ENCODE measurements at regions not wholly inside any gene's neighbourhood (a gene's known extent, or its start where the extent isn't known, plus 50 kb on each side); places are given as distances from the start of the nearest gene placed in this dataset.
"Not testable (repeated sequence)": the region's sequence is repeated elsewhere in the genome, so short reads cannot be mapped to it uniquely, and the experiment has no call there.

DNA sequence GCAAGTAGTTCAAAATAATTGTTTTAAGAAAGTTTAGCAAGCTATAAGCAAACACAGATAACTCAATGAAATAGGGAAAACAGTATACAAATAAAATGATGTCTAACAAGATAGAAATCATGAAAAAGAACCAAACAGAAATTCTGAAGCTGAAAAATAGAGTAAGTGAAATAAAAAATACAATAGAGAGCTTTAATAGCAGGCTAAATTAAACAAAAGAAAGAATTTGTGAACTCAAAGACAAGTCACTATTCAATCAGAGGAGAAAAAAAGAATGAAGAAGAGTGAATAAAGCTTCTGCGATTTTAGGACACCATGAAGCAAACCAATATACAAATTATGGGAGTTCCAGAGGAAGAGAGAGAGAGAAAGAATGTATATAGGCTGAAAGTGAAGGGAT lies 576.8 kb downstream of the STK39 start:
- DNase-seq (ENCODE audit: extremely low read depth, low read depth): no peak
- TF ChIP-seq, protein P1, sequence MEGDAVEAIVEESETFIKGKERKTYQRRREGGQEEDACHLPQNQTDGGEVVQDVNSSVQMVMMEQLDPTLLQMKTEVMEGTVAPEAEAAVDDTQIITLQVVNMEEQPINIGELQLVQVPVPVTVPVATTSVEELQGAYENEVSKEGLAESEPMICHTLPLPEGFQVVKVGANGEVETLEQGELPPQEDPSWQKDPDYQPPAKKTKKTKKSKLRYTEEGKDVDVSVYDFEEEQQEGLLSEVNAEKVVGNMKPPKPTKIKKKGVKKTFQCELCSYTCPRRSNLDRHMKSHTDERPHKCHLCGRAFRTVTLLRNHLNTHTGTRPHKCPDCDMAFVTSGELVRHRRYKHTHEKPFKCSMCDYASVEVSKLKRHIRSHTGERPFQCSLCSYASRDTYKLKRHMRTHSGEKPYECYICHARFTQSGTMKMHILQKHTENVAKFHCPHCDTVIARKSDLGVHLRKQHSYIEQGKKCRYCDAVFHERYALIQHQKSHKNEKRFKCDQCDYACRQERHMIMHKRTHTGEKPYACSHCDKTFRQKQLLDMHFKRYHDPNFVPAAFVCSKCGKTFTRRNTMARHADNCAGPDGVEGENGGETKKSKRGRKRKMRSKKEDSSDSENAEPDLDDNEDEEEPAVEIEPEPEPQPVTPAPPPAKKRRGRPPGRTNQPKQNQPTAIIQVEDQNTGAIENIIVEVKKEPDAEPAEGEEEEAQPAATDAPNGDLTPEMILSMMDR (IDR thresholded peaks at IDR 0.05; ENCODE audit: low read depth, low read length, missing control alignments): no peak
- H3K4me3 ChIP-seq (replicated peaks; ENCODE audit: low read depth, low read length): no peak overlapping the region

DNA sequence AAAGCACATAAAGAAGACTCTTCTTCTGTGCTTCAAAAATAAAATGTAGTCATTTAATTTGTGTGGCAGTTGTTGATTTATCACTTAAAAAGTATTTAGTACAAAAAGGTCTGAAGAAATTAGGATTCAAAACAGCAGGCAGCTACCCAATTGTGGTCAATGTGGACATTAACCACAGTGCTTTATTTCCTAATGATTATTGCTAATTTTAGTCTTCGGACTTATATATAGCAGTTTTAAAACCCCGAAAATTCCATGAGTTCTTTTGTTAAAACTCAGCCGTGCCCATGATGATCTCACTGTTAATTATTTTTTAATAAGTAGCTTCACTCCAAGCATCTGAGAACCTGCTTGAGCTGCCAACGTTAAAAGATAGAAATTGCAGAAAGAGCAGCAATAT lies 594.3 kb downstream of the STK39 start:
- H3K4me3 ChIP-seq (replicated peaks; ENCODE audit: low read depth, low read length): no peak overlapping the region
- no peak for DNase-seq (ENCODE audit: extremely low read depth, low read depth)
- TF ChIP-seq, protein P1 (IDR thresholded peaks at IDR 0.05; ENCODE audit: low read depth, low read length, missing control alignments): no peak

DNA sequence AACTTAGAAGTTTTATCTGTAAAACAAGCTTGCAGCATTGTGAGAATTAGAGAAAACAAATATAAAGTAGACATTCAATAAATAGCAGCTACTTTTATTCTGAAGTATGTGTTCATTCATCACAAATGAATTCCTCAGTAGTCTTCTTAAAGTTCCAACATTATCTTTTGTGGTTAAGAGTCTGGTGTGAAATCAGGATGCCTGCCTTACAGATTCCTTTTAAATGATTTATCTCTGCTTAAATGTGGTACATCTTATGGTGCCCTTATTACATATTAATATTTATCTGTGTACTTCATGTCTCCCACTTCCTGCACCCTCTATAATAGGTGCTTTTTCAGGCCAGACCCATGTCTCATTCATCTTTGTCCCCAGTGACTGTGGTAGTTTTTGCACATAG lies 595.0 kb downstream of the STK39 start:
- TF ChIP-seq, protein P1 (IDR thresholded peaks at IDR 0.05; ENCODE audit: low read depth, low read length, missing control alignments): no peak
- DNase-seq (ENCODE audit: extremely low read depth, low read depth): no peak
- no peak overlapping the region for H3K4me3 ChIP-seq (replicated peaks; ENCODE audit: low read depth, low read length)

DNA sequence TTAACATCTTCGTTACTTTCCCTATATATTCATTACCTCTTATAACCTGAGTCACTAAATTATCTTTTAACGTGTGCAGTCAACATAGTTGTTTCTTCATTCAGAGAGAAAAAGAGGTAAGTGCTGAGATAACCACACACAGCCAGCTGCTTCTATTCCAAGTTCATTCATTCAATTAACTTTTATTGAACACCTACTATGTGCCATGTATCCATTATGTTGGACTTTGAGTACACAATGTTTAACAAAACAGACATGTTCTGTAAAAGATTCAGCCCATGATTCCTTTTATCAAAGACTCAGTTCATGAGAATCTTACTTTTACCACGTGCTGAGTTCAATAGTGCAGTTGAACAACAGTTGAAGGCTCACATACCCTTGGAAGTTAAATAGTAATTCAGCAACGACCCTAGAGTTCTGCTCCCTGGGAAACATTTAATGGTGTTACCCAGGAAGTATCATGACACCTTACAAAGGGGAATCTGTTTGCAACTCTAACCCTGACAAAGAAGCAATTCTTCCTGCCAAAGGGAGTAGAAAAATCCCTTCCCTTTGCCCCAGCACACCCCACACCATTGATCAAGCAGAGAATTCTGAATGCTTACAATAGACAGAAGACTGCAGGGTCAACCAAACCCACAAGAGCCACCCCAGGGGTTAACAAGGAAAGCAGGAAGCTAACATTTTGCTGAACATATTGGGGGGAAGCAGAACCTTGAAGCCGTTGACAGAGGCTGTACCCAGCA lies 595.8 kb downstream of the STK39 start:
- no peak for DNase-seq (ENCODE audit: extremely low read depth, low read depth)
- TF ChIP-seq, protein P1 (IDR thresholded peaks at IDR 0.05; ENCODE audit: low read depth, low read length, missing control alignments): no peak
- no peak overlapping the region for H3K4me3 ChIP-seq (replicated peaks; ENCODE audit: low read depth, low read length)

DNA sequence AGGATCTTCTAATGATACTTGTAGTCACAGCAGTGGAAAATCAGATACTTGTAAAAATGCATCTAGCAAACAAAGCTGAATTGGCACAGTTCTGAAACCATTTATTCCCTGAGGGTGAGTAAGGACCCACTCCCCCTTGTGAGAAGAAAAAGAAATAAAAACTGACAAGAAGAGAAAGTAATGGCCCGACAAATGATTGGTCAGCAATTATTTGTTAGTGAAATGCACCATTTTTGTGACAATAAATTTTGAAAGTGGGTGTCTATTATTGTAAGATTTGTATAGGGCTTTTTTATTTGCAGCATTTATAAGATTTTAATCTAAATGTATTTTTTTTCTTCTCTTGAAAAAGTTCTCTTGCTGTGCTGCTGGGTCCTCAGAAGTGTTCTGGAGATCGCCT lies 600.8 kb downstream of the STK39 start:
- H3K4me3 ChIP-seq (replicated peaks; ENCODE audit: low read depth, low read length): no peak overlapping the region
- TF ChIP-seq, protein P1 (IDR thresholded peaks at IDR 0.05; ENCODE audit: low read depth, low read length, missing control alignments): no peak
- no peak for DNase-seq (ENCODE audit: extremely low read depth, low read depth)

DNA sequence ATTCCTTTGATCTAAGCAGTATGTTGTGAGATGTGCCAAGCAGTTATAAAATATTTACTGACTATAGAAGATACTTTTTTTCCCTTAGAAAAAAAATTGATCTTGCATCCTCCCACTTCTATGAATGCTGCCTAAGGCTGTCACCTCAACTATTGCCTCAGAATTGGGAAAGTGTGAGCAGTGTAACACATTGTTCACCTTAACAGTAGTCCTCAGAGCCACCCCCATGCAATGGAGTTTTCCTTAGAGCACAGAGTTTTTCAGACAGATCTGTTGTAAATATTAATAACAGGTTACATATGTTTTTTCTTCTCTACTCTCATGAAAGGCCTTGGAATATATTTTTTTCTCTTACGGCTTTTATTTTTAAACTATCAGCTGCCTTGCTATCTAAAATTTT lies 607.3 kb downstream of the STK39 start:
- TF ChIP-seq, protein P1 (IDR thresholded peaks at IDR 0.05; ENCODE audit: low read depth, low read length, missing control alignments): no peak
- H3K4me3 ChIP-seq (replicated peaks; ENCODE audit: low read depth, low read length): no peak overlapping the region
- DNase-seq (ENCODE audit: extremely low read depth, low read depth): no peak

DNA sequence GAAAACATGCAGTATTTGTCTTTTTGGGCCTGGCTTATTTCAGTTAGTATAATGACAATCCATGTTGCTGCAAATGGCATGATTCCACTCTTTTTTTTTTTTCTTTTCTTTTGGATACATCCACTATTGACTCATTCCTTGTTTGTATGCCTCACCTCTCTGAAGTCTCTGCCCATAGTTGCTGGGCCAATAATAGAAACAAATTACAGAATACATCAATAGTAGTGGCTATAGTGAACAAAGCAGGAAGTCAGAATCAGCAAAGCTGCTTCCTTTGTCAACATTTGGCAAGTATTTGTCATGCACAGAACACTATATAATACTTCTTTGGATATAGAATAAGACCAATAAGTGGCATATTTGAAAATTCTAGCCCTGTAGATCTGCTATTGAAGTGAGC lies 609.7 kb downstream of the STK39 start:
- no peak for DNase-seq (ENCODE audit: extremely low read depth, low read depth)
- no peak overlapping the region for H3K4me3 ChIP-seq (replicated peaks; ENCODE audit: low read depth, low read length)
- TF ChIP-seq, protein P1 (IDR thresholded peaks at IDR 0.05; ENCODE audit: low read depth, low read length, missing control alignments): no peak

DNA sequence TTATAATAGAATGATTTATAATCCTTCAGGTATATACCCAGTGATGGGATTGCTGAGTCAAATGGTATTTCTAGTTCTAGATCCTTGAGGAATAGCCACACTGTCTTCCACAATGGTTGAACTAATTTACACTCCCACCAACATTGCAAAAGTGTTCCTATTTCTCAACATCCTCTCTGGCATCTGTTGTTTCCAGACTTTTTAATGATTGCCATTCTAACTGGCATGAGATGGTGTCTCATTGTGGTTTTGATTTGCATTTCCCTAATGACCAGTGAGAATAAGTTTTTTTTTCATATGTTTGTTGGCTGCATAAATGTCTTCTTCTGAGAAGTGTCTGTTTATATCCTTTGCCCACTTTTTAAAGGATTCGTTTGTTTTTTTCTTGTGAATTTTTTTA lies 615.1 kb downstream of the STK39 start:
- not testable (repeated sequence) for DNase-seq (ENCODE audit: extremely low read depth, low read depth); H3K4me3 ChIP-seq (replicated peaks; ENCODE audit: low read depth, low read length)
